ENCODE measurements at regions not wholly inside any gene's neighbourhood (a gene's known extent, or its start where the extent isn't known, plus 50 kb on each side); places are given as distances from the start of the nearest gene placed in this dataset.

DNA sequence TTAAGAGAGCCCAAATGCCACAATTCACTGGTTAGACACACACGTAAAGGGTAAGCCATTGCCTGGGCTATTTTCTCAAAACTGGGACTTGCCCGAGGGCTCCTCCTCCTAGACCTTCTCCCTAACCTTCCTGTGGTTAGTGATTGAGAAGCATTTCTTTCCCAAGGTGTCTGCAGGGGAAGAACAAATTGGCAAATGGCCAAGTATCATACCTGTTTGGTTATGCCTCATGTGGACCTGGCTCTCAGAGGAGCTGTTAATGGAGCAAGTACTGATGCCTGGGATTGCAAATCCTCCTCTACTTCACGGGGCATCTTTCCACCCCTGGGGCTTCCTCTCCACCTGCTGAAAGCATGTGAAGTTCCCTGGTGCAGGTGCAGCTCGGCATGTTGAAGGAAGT lies 187.5 kb upstream of the CYRIA start:
- TF ChIP-seq CTCF (IDR thresholded peaks at IDR 0.05) (no peak), POLR2A (IDR thresholded peaks at IDR 0.05) (no peak)

Data from sigmoid colon (tissue), 3 donors.